ENCODE measurements at regions not wholly inside any gene's neighbourhood (a gene's known extent, or its start where the extent isn't known, plus 50 kb on each side); places are given as distances from the start of the nearest gene placed in this dataset. TPM values are rescaled to one million over a fixed set of nuclear protein-coding genes. Genes with fewer than 3 reads are reported as not detected.

Small RNA genes in the stretch of these regions (small RNA-seq; reads per million reads assigned to genes)
- not detected for gene RN7SL332P (ENCODE audit: low read depth)
- not detected for gene RNU6-793P (ENCODE audit: low read depth)

All from mesenchymal stem cell (in vitro differentiated cells and primary cell).